ENCODE measurements at regions not wholly inside any gene's neighbourhood (a gene's known extent, or its start where the extent isn't known, plus 50 kb on each side); places are given as distances from the start of the nearest gene placed in this dataset.

DNA sequence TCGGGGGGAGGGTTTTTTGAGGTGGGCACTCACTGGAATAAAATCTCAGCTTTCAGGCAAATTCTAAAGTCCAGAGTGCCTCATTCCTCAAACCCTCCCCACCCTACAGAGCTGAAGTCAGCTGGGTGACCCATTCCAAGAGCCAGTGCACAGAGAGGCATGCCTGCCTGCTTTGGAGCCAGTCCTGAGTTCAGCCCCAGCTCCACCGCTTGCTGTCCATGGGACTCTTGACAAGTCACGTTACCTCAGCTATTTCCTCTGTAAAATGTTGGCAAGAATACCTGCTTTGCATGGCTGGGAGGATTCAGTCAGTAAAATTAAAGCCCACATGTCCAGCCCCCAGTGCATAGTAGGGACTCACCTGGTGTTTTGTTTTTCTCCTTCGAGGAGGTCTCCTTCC, 125.9 kb upstream of the PJA1 start:
- Histone ChIP-seq H3K9me2 (ENCODE audit: insufficient read depth, low read length) (no peaks in the 10 kb centered on the region), H3K27ac (ENCODE audit: low read length) (no peak overlapping the region), H3K36me3 (ENCODE audit: insufficient read depth, low read length) (no peaks in the 10 kb centered on the region), H3K9ac (ENCODE audit: low read length) (no peak overlapping the region), H3F3A (ENCODE audit: insufficient read depth, low read length, poor library complexity, severe bottlenecking) (no peaks in the 10 kb centered on the region), H3K27me3 (ENCODE audit: insufficient read depth, low read depth, low read length) (no peaks in the 10 kb centered on the region), H4K20me1 (ENCODE audit: insufficient read depth) (no peaks in the 10 kb centered on the region), H3K4me2 (ENCODE audit: low read length) (no peak overlapping the region), H3K9me3 (ENCODE audit: low read length) (no peaks in the 10 kb centered on the region), H3K4me3 (ENCODE audit: low read length) (no peak overlapping the region), H3K79me2 (replicated peaks; ENCODE audit: insufficient read depth, low read length) (no peaks in the 10 kb centered on the region), H2AFZ (ENCODE audit: low read depth, low read length) (no peak overlapping the region)
- TF ChIP-seq EZH2 (IDR thresholded peaks at IDR 0.05; ENCODE audit: borderline replicate concordance, insufficient read depth, low read length, poor library complexity, severe bottlenecking) (no peak), SMC3 (conservative IDR thresholded peaks at IDR 0.05; ENCODE audit: poor library complexity) (no peak), POLR2AphosphoS5 (IDR thresholded peaks at IDR 0.05) (no peak), EP300 (conservative IDR thresholded peaks at IDR 0.05; ENCODE audit: poor library complexity, severe bottlenecking) (no peak), RAD21 (conservative IDR thresholded peaks at IDR 0.05) (no peak), TAF1 (IDR thresholded peaks at IDR 0.05; ENCODE audit: low read depth) (no peak), MXI1 (conservative IDR thresholded peaks at IDR 0.05; ENCODE audit: poor library complexity, severe bottlenecking) (no peak)
- TF ChIP-seq, protein P1, sequence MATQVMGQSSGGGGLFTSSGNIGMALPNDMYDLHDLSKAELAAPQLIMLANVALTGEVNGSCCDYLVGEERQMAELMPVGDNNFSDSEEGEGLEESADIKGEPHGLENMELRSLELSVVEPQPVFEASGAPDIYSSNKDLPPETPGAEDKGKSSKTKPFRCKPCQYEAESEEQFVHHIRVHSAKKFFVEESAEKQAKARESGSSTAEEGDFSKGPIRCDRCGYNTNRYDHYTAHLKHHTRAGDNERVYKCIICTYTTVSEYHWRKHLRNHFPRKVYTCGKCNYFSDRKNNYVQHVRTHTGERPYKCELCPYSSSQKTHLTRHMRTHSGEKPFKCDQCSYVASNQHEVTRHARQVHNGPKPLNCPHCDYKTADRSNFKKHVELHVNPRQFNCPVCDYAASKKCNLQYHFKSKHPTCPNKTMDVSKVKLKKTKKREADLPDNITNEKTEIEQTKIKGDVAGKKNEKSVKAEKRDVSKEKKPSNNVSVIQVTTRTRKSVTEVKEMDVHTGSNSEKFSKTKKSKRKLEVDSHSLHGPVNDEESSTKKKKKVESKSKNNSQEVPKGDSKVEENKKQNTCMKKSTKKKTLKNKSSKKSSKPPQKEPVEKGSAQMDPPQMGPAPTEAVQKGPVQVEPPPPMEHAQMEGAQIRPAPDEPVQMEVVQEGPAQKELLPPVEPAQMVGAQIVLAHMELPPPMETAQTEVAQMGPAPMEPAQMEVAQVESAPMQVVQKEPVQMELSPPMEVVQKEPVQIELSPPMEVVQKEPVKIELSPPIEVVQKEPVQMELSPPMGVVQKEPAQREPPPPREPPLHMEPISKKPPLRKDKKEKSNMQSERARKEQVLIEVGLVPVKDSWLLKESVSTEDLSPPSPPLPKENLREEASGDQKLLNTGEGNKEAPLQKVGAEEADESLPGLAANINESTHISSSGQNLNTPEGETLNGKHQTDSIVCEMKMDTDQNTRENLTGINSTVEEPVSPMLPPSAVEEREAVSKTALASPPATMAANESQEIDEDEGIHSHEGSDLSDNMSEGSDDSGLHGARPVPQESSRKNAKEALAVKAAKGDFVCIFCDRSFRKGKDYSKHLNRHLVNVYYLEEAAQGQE (IDR thresholded peaks at IDR 0.05; ENCODE audit: borderline replicate concordance): no peak
- TF ChIP-seq, protein P2, sequence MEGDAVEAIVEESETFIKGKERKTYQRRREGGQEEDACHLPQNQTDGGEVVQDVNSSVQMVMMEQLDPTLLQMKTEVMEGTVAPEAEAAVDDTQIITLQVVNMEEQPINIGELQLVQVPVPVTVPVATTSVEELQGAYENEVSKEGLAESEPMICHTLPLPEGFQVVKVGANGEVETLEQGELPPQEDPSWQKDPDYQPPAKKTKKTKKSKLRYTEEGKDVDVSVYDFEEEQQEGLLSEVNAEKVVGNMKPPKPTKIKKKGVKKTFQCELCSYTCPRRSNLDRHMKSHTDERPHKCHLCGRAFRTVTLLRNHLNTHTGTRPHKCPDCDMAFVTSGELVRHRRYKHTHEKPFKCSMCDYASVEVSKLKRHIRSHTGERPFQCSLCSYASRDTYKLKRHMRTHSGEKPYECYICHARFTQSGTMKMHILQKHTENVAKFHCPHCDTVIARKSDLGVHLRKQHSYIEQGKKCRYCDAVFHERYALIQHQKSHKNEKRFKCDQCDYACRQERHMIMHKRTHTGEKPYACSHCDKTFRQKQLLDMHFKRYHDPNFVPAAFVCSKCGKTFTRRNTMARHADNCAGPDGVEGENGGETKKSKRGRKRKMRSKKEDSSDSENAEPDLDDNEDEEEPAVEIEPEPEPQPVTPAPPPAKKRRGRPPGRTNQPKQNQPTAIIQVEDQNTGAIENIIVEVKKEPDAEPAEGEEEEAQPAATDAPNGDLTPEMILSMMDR (IDR thresholded peaks at IDR 0.05; ENCODE audit: poor library complexity, severe bottlenecking): no peak

DNA sequence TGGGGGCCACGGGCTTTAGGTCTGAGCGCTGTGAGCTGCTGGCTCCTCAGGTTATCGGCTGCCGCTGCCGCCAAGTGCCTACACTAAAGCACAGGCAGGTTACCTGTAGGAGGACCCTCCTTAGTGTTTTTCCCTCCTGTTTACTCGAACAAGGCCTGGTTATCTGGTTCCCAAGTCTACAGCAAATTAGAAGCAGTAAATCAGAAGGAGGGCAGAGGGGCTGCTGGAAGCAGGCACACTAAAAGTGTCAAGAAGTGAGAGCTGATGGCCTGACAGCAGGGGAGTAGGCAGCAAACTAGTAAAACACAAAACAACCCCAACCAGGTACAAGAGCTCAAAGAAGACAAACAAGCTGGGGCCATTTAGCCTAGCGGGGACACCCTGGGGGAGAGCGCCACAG, 125.0 kb upstream of the PJA1 start:
- H3K9me2 ChIP-seq (ENCODE audit: insufficient read depth, low read length): no peaks in the 10 kb centered on the region
- H3K79me2 ChIP-seq (replicated peaks; ENCODE audit: insufficient read depth, low read length): no peaks in the 10 kb centered on the region
- no peak overlapping the region for H3K4me2 ChIP-seq (ENCODE audit: low read length)
- no peaks in the 10 kb centered on the region for H3K27me3 ChIP-seq (ENCODE audit: insufficient read depth, low read depth, low read length)
- no peak for TF ChIP-seq TAF1 (IDR thresholded peaks at IDR 0.05; ENCODE audit: low read depth)
- no peak for TF ChIP-seq SMC3 (conservative IDR thresholded peaks at IDR 0.05; ENCODE audit: poor library complexity)
- TF ChIP-seq, protein P2 (IDR thresholded peaks at IDR 0.05; ENCODE audit: poor library complexity, severe bottlenecking): no peak
- no peak for TF ChIP-seq EP300 (conservative IDR thresholded peaks at IDR 0.05; ENCODE audit: poor library complexity, severe bottlenecking)
- TF ChIP-seq EZH2 (IDR thresholded peaks at IDR 0.05; ENCODE audit: borderline replicate concordance, insufficient read depth, low read length, poor library complexity, severe bottlenecking): no peak
- no peak for TF ChIP-seq MXI1 (conservative IDR thresholded peaks at IDR 0.05; ENCODE audit: poor library complexity, severe bottlenecking)
- TF ChIP-seq RAD21 (conservative IDR thresholded peaks at IDR 0.05): no peak
- TF ChIP-seq, protein P1 (IDR thresholded peaks at IDR 0.05; ENCODE audit: borderline replicate concordance): no peak
- TF ChIP-seq POLR2AphosphoS5 (IDR thresholded peaks at IDR 0.05): no peak
- no peaks in the 10 kb centered on the region for H3F3A ChIP-seq (ENCODE audit: insufficient read depth, low read length, poor library complexity, severe bottlenecking)
- no peak overlapping the region for H2AFZ ChIP-seq (ENCODE audit: low read depth, low read length)
- H3K9me3 ChIP-seq (ENCODE audit: low read length): no peaks in the 10 kb centered on the region
- no peaks in the 10 kb centered on the region for H3K36me3 ChIP-seq (ENCODE audit: insufficient read depth, low read length)
- H3K4me3 ChIP-seq (ENCODE audit: low read length): no peak overlapping the region
- no peaks in the 10 kb centered on the region for H4K20me1 ChIP-seq (ENCODE audit: insufficient read depth)
- H3K9ac ChIP-seq (ENCODE audit: low read length): no peak overlapping the region
- H3K27ac ChIP-seq (ENCODE audit: low read length): no peak overlapping the region
